ENCODE measurements at regions not wholly inside any gene's neighbourhood (a gene's known extent, or its start where the extent isn't known, plus 50 kb on each side); places are given as distances from the start of the nearest gene placed in this dataset.

DNA sequence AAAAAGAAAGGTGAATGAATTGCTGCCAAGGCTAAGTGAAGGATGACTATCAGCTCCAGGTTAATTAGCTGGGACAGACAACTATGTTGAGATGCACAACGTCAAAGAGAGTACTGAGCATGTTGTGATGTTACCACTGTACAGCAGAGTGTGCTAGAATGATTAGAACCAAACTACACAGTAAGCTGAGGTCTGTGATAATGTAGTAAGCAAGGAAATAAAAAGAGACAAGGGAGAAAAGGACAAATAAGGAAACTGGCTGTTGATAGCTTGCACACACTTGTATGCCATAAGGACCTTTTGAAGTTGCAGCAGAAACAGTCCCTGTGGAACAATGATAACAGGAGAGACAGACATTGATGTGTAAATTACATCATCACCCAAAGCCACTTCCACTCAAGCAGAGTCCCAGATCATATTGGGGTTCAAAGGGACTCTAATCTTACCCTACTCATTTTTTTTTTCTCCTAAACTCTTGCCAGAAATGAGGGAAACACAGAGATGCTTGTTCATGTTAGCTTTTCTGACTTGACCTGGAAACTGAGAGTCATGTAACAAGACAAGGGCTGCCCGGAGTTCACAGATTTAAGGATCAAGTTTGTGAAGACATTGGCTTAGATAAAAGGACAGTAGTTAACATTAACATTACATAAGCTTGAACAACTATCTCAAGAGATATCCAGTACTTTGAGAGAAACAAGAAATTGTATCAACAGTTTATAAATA lies 189.9 kb downstream of the CENPW start:
- Histone ChIP-seq H3K4me1 (ENCODE audit: control insufficient read depth in 1 of 2, insufficient read depth in 2 of 2, low read length in 2 of 2) (peaks cover 0 to 3% of the 10 kb centered on the region in 2 experiments; a peak in 1 of 4 replicates), H3K4me3 (replicated peaks in 1 of 2; ENCODE audit: low read depth in 1 of 2, low read length in 2 of 2) (no peak overlapping the region), H3K9me2 (ENCODE audit: insufficient read depth) (no peaks in the 10 kb centered on the region), H3K4me2 (ENCODE audit: low read length) (no peak overlapping the region), H2AFZ (ENCODE audit: low read depth, low read length, poor library complexity, severe bottlenecking) (no peak overlapping the region), H3K9me3 (ENCODE audit: control insufficient read depth in 1 of 2, insufficient read depth in 1 of 2, low read depth in 1 of 2, low read length in 2 of 2) (no peaks in the 10 kb centered on the region), H3K36me3 (ENCODE audit: control insufficient read depth in 1 of 2, insufficient read depth in 2 of 2, low read length in 2 of 2) (no peaks in the 10 kb centered on the region), H3K9ac (ENCODE audit: low read length) (no peak overlapping the region), H3K27ac (ENCODE audit: low read depth, low read length) (no peak overlapping the region), H4K20me1 (ENCODE audit: insufficient read depth) (no peaks in the 10 kb centered on the region), H3K27me3 (ENCODE audit: insufficient read depth, low read length) (no peaks in the 10 kb centered on the region), H3K79me2 (ENCODE audit: insufficient read depth, low read length) (no peaks in the 10 kb centered on the region)
- ChIA-PET CTCF (no interaction called here), POLR2A (no interaction called here), RAD21 (ENCODE audit: low non-redundant PET in 1 of 2, low total read pairs in 2 of 2, uncharacterized antibody in 2 of 2, unreplicated experiment in 2 of 2) (interaction anchor here in 1 of 2 experiments (0.5 to 0.6 kb wide), 2 partner anchors 51 to 141 kb away, joined by 4 read pairs; no protein-coding TSS in a partner anchor)
- no peak for ATAC-seq
- TF ChIP-seq, protein P1, sequence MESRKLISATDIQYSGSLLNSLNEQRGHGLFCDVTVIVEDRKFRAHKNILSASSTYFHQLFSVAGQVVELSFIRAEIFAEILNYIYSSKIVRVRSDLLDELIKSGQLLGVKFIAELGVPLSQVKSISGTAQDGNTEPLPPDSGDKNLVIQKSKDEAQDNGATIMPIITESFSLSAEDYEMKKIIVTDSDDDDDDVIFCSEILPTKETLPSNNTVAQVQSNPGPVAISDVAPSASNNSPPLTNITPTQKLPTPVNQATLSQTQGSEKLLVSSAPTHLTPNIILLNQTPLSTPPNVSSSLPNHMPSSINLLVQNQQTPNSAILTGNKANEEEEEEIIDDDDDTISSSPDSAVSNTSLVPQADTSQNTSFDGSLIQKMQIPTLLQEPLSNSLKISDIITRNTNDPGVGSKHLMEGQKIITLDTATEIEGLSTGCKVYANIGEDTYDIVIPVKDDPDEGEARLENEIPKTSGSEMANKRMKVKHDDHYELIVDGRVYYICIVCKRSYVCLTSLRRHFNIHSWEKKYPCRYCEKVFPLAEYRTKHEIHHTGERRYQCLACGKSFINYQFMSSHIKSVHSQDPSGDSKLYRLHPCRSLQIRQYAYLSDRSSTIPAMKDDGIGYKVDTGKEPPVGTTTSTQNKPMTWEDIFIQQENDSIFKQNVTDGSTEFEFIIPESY (IDR thresholded peaks at IDR 0.05; ENCODE audit: extremely low read depth, insufficient replicate concordance, low read length), result no peak
- TF ChIP-seq RAD21 (IDR thresholded peaks at IDR 0.05; ENCODE audit: low read depth), result peak; percentile 28; the same call in 1 of the 2 replicates
- TF ChIP-seq, protein P2, sequence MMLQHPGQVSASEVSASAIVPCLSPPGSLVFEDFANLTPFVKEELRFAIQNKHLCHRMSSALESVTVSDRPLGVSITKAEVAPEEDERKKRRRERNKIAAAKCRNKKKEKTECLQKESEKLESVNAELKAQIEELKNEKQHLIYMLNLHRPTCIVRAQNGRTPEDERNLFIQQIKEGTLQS (IDR thresholded peaks at IDR 0.05), result no peak
- DNase-seq (ENCODE audit: low read depth, low spot score), result no peak
- BruUV-seq (replicated peaks), result no TSS peak
- intact Hi-C loops (cut with micrococcal nuclease), result no loop called here

DNA sequence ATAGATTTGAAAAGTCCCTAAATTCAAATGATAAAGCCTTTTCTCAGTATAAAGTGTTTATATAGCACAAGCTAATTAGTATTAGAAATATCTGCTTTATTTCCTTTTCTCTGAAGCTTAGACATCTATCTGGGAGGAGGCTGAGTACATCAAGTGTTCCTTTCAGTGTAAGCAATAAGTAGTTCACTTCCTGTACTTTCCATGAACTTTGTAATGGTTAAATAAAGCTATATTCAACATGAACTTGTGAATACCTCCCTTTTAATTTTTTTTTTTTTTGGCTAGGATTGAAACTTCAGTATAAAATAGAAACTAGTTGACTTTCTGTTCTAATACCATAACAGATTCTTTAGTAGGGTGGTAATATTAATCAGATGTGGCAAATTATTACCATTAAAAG lies 190.9 kb downstream of the CENPW start:
- Histone ChIP-seq H3K27ac (ENCODE audit: low read depth, low read length) (no peak overlapping the region), H3K4me2 (ENCODE audit: low read length) (no peak overlapping the region), H3K9me3 (ENCODE audit: control insufficient read depth in 1 of 2, insufficient read depth in 1 of 2, low read depth in 1 of 2, low read length in 2 of 2) (no peaks in the 10 kb centered on the region), H3K4me1 (ENCODE audit: control insufficient read depth in 1 of 2, insufficient read depth in 2 of 2, low read length in 2 of 2) (peaks cover 0 to 3% of the 10 kb centered on the region in 2 experiments; a peak in 1 of 4 replicates), H2AFZ (ENCODE audit: low read depth, low read length, poor library complexity, severe bottlenecking) (no peak overlapping the region), H4K20me1 (ENCODE audit: insufficient read depth) (no peaks in the 10 kb centered on the region), H3K27me3 (ENCODE audit: insufficient read depth, low read length) (no peaks in the 10 kb centered on the region), H3K9ac (ENCODE audit: low read length) (no peak overlapping the region), H3K9me2 (ENCODE audit: insufficient read depth) (no peaks in the 10 kb centered on the region), H3K4me3 (replicated peaks in 1 of 2; ENCODE audit: low read depth in 1 of 2, low read length in 2 of 2) (no peak overlapping the region), H3K36me3 (ENCODE audit: control insufficient read depth in 1 of 2, insufficient read depth in 2 of 2, low read length in 2 of 2) (no peaks in the 10 kb centered on the region), H3K79me2 (ENCODE audit: insufficient read depth, low read length) (no peaks in the 10 kb centered on the region)
- BruUV-seq (replicated peaks), result no TSS peak
- TF ChIP-seq EGR1 (IDR thresholded peaks at IDR 0.05; ENCODE audit: low read depth) (no peak), SRF (IDR thresholded peaks at IDR 0.05; ENCODE audit: low read depth) (no peak), ELF1 (IDR thresholded peaks at IDR 0.05; ENCODE audit: borderline replicate concordance, low read depth) (no peak), POLR2A (IDR thresholded peaks at IDR 0.05; ENCODE audit: borderline replicate concordance, extremely low read depth, insufficient read depth, insufficient read length) (no peak), EZH2phosphoT487 (IDR thresholded peaks at IDR 0.05; ENCODE audit: borderline replicate concordance) (no peak)
- intact Hi-C loops (cut with micrococcal nuclease), result no loop called here
- ChIA-PET CTCF (no interaction called here), POLR2A (no interaction called here), RAD21 (ENCODE audit: low non-redundant PET in 1 of 2, low total read pairs in 2 of 2, uncharacterized antibody in 2 of 2, unreplicated experiment in 2 of 2) (no interaction called here)
- DNase-seq (ENCODE audit: low read depth, low spot score), result no peak
- ATAC-seq, result no peak
